Heart right ventricle (tissue), 16 donors: ENCODE measurements at regions not wholly inside any gene's neighbourhood (a gene's known extent, or its start where the extent isn't known, plus 50 kb on each side); places are given as distances from the start of the nearest gene placed in this dataset.

Experiments used
- ATAC-seq, 8 donors: fragments of 200-7000 bp; cut with Tn5 transposase; one replicate each; pipeline ENCODE4 v1.9.1; 2020; ENCODE audit warnings: mild to moderate bottlenecking in 8 of 8, moderate library complexity in 8 of 8, moderate number of reproducible peaks in 1 of 8
- DNase-seq, 2 donors: peaks; one replicate each; pipeline ENCODE4 v3.0.0-alpha.2; 2020
- H3K27ac ChIP-seq, 10 donors: fragments of 200-600 bp; sonication (generic) in 2 of 10; one replicate each; pipeline versions ENCODE4 v1.5.0 to v1.8.0; 2020 to 2022; ENCODE audit warnings: mild to moderate bottlenecking in 3 of 10
- H3K27me3 ChIP-seq, 7 donors: fragments of 200-600 bp; one replicate each; pipeline ENCODE4 v1.8.0; 2021 to 2022; ENCODE audit warnings: mild to moderate bottlenecking in 2 of 7
- H3K36me3 ChIP-seq, 9 donors: fragments of 200-600 bp; sonication (generic) in 1 of 9; one replicate each; pipeline versions ENCODE4 v1.5.0 to v1.8.0; 2020 to 2022; ENCODE audit warnings: mild to moderate bottlenecking in 2 of 9
- H3K4me1 ChIP-seq, 9 donors: fragments of 200-600 bp; sonication (generic) in 1 of 9; one replicate each; pipeline versions ENCODE4 v1.5.0 to v1.8.0; 2020 to 2022; ENCODE audit warnings: mild to moderate bottlenecking in 4 of 9
- H3K4me3 ChIP-seq, 10 donors: fragments of 200-600 bp; sonication (generic) in 2 of 10; one replicate each; pipeline versions ENCODE4 v1.5.0 to v1.8.0; 2020 to 2022; ENCODE audit warnings: mild to moderate bottlenecking in 7 of 10, moderate library complexity in 2 of 10
- H3K9me3 ChIP-seq, 11 donors: fragments of 200-600 bp in 10 of 11; sonication (generic) in 2 of 11; one replicate each; pipeline versions ENCODE4 v1.5.0 to v1.8.0; 2013 to 2022; ENCODE audit warnings: mild to moderate bottlenecking in 2 of 11, control low read depth in 1 of 11, moderate library complexity in 1 of 11
- CTCF ChIP-seq, 9 donors: fragments of 200-600 bp; sonication (generic) in 2 of 9; IDR thresholded peaks; one replicate each; pipeline versions ENCODE4 v1.5.0 to v1.8.0; 2021 to 2022; ENCODE audit warnings: antibody characterized with exemption in 9 of 9, mild to moderate bottlenecking in 5 of 9, moderate library complexity in 1 of 9
- WGBS, 2 donors: extraction: QIAGEN DNeasy Blood & Tissue Kit; methylation state at CpG; one replicate each; pipeline ENCODE4 v1.1.7; 2013; ENCODE audit warnings: inconsistent platforms in 1 of 2; 5-methylcytosine and 5-hydroxymethylcytosine counted together
- intact Hi-C, 10 donors: fragments of 100-400 bp; cut with DNase I; formaldehyde crosslinking; loops; one replicate each; pipeline versions ENCODE4 v1.11.1 to v1.14.2; 2022
- donor health status: Arrhythmogenic right ventricular cardiomyopathy.
- donor health status: ischemic (EF 13 %, LVEDD 7.1; RV severe dilation, severe dysfunction).
- donor health status: healthy with polysubstance abuse.
- donor health status: DM: no; HTN: yes; CAD: no.
- donor health status: DM: no; HTN: no; CAD: no.
- donor health status: ischemic (EF 25% LVEDD 6.9; RV normal size, moderate dysfunction).
- donor health status: ischemic (EF 25% LVEDD 5.7; RV mildly dilated, moderate dysfunction).
- donor health status: healthy.
- donor health status: DM: yes; HTN: yes; CAD: no.
- donor health status: Ischemic cardiomyopathy.
- donor health status: ischemic (EF 35%, LVEDD 5.7; RV mildly dilated, moderate dysfunction).
- donor health status: nonischemic (EF 11% LVEDD 7.7; RV severe dilation, severe dysfunction).
- donor health status: DM: yes; HTN: yes; CAD: no.
- donor health status: PGD.
- donor health status: ischemic (EF 29% LVEDD 5.4; RV normal size, mild dysfunction).
- donor health status: nonischemic (EF 23%, LVEDD 6.1; RV moderate dilation, normal function).

GRCh38 chr6:84976526-84977362 lies 212.3 kb upstream of the TBX18 start:
- Histone ChIP-seq H3K27me3 (no peaks in the 10 kb centered on the region), H3K9me3 (peaks cover 0 to 5% (median 0%) of the 10 kb centered on the region in 11 donors), H3K27ac (no peak overlapping the region), H3K36me3 (no peaks in the 10 kb centered on the region), H3K4me1 (peaks cover 0 to 3% (median 0%) of the 10 kb centered on the region in 9 donors), H3K4me3 (no peak overlapping the region)
- DNase-seq (no peak), ATAC-seq (no peak)
- TF ChIP-seq CTCF (IDR thresholded peaks at IDR 0.05) = no peak
- intact Hi-C loops = no loop called here
- 48 to 49% methylated on average over 4 of the region's 4 CpGs for WGBS, 2 donors

GRCh38 chr6:84975316-84975715 lies 210.9 kb upstream of the TBX18 start:
- intact Hi-C loops = no loop called here
- peaks cover 0 to 3% (median 0%) of the 10 kb centered on the region in 9 donors for H3K4me1 ChIP-seq
- no peaks in the 10 kb centered on the region for H3K36me3 ChIP-seq
- no peak for TF ChIP-seq CTCF (IDR thresholded peaks at IDR 0.05)
- no peak for DNase-seq
- no peak for ATAC-seq
- 91 to 94% methylated on average over 1 of the region's 1 CpG for WGBS, 2 donors
- peaks cover 0 to 4% (median 0%) of the 10 kb centered on the region in 11 donors for H3K9me3 ChIP-seq
- no peak overlapping the region for H3K4me3 ChIP-seq
- H3K27ac ChIP-seq = no peak overlapping the region
- no peaks in the 10 kb centered on the region for H3K27me3 ChIP-seq

GRCh38 chr6:84973606-84974005 lies 209.2 kb upstream of the TBX18 start:
- peaks cover 0 to 15% (median 4%) of the 10 kb centered on the region in 11 donors for H3K9me3 ChIP-seq
- intact Hi-C loops = no loop called here
- DNase-seq (no peak), ATAC-seq (no peak)
- no peak overlapping the region for H3K27ac ChIP-seq
- H3K4me3 ChIP-seq = no peak overlapping the region
- no peak for TF ChIP-seq CTCF (IDR thresholded peaks at IDR 0.05)
- no peaks in the 10 kb centered on the region for H3K27me3 ChIP-seq
- no peaks in the 10 kb centered on the region for H3K36me3 ChIP-seq
- no peaks in the 10 kb centered on the region for H3K4me1 ChIP-seq
- WGBS, 2 donors = 84 to 85% methylated on average over 2 of the region's 2 CpGs

GRCh38 chr6:84967965-84968364 lies 203.6 kb upstream of the TBX18 start:
- Histone ChIP-seq H3K4me3 (no peak overlapping the region), H3K4me1 (no peaks in the 10 kb centered on the region), H3K27me3 (no peaks in the 10 kb centered on the region), H3K9me3 (peaks cover 0 to 41% (median 18%) of the 10 kb centered on the region in 11 donors), H3K36me3 (no peaks in the 10 kb centered on the region), H3K27ac (no peak overlapping the region)
- WGBS, 2 donors = 83 to 89% methylated on average over 11 of the region's 11 CpGs
- ATAC-seq = no peak
- TF ChIP-seq CTCF (IDR thresholded peaks at IDR 0.05) = no peak
- intact Hi-C loops = no loop called here
- no peak for DNase-seq
